Loucy (cell line): ENCODE measurements at regions not wholly inside any gene's neighbourhood (a gene's known extent, or its start where the extent isn't known, plus 50 kb on each side); places are given as distances from the start of the nearest gene placed in this dataset.

ENCODE experiments used
- H2AFZ ChIP-seq: fragments of 200-600 bp; sonication (generic); 2 replicates; pipeline ENCODE4 v1.6.0; 2016; ENCODE audit warnings: antibody characterized with exemption, mild to moderate bottlenecking, low read length, moderate library complexity
- H3F3A ChIP-seq: fragments of 200-600 bp; 2 replicates; pipeline ENCODE4 v1.6.0; 2016; ENCODE audit warnings: antibody characterized with exemption, low read depth, mild to moderate bottlenecking
- H3K27me3 ChIP-seq: fragments of 200-600 bp; sonication (generic); 2 replicates; pipeline ENCODE4 v1.6.1; 2014; ENCODE audit warnings: low read length, mild to moderate bottlenecking; ENCODE audit not compliant: insufficient read depth, poor library complexity, severe bottlenecking
- H3K36me3 ChIP-seq: fragments of 200-600 bp; sonication (generic); 2 replicates; pipeline ENCODE4 v1.6.1; 2016; ENCODE audit warnings: low read length; ENCODE audit not compliant: insufficient read depth
- H3K4me1 ChIP-seq: fragments of 200-600 bp; sonication (generic); 2 replicates; pipeline ENCODE4 v1.5.1; 2014; ENCODE audit warnings: low read length, mild to moderate bottlenecking; ENCODE audit not compliant: insufficient read depth, poor library complexity, severe bottlenecking
- H3K4me2 ChIP-seq: fragments of 200-600 bp; sonication (generic); 2 replicates; pipeline ENCODE4 v1.6.0; 2014; ENCODE audit warnings: antibody characterized with exemption, low read length, low read depth, mild to moderate bottlenecking; ENCODE audit not compliant: poor library complexity, severe bottlenecking
- H3K4me3 ChIP-seq: fragments of 200-600 bp; sonication (generic); 2 replicates; pipeline ENCODE4 v1.5.1; 2014; ENCODE audit warnings: low read length, mild to moderate bottlenecking, mixed read lengths; ENCODE audit not compliant: poor library complexity, severe bottlenecking
- H3K79me2 ChIP-seq: fragments of 200-600 bp; sonication (generic); 2 replicates; pipeline ENCODE4 v1.6.1; 2014; ENCODE audit warnings: low read length; ENCODE audit not compliant: insufficient read depth
- H3K9ac ChIP-seq: fragments of 200-600 bp; sonication (generic); 2 replicates; pipeline ENCODE4 v1.6.0; 2014; ENCODE audit warnings: mild to moderate bottlenecking, low read depth, low read length, moderate library complexity; ENCODE audit not compliant: poor library complexity, severe bottlenecking
- H3K9me2 ChIP-seq: fragments of 200-600 bp; sonication (generic); replicated peaks from 2 replicates; pipeline ENCODE4 v1.6.1; 2016; ENCODE audit warnings: low read depth, low read length, mixed read lengths
- H3K9me3 ChIP-seq: fragments of 200-600 bp; sonication (generic); 2 replicates; pipeline ENCODE4 v1.6.1; 2014; ENCODE audit warnings: mild to moderate bottlenecking, antibody characterized with exemption, low read length, low read depth; ENCODE audit not compliant: insufficient read depth
- H4K20me1 ChIP-seq: fragments of 200-600 bp; sonication (generic); 2 replicates; pipeline ENCODE4 v1.6.0; 2014; ENCODE audit warnings: antibody characterized with exemption, low read length, mild to moderate bottlenecking; ENCODE audit not compliant: insufficient read depth, poor library complexity, severe bottlenecking
- CTCF ChIP-seq: fragments of 200-600 bp; sonication (generic); conservative IDR thresholded peaks from 2 replicates; pipeline ENCODE4 v1.5.1; 2014; ENCODE audit warnings: mild to moderate bottlenecking, antibody characterized with exemption, low read length
- EZH2phosphoT487 ChIP-seq: fragments of 200-600 bp; IDR thresholded peaks from 2 replicates; pipeline ENCODE4 v1.6.1; 2018; ENCODE audit warnings: antibody characterized with exemption, mild to moderate bottlenecking, moderate library complexity, borderline replicate concordance

GRCh38 chr12:114172135-114172534 is 206.0 kb upstream of the RBM19 start:
- TF ChIP-seq CTCF (no peak), EZH2phosphoT487 (no peak)
- Histone ChIP-seq H3K4me3 (no peak overlapping the region), H3K9me3 (peaks cover 6% of the 10 kb centered on the region; the same call in 1 of the 2 replicates), H3K36me3 (no peaks in the 10 kb centered on the region), H3K9ac (no peak overlapping the region), H3K9me2 (no peaks in the 10 kb centered on the region), H3K4me1 (no peaks in the 10 kb centered on the region), H2AFZ (no peak overlapping the region), H3K4me2 (no peak overlapping the region), H3K79me2 (no peaks in the 10 kb centered on the region), H3K27me3 (no peaks in the 10 kb centered on the region), H3F3A (no peaks in the 10 kb centered on the region), H4K20me1 (no peaks in the 10 kb centered on the region)

DNA sequence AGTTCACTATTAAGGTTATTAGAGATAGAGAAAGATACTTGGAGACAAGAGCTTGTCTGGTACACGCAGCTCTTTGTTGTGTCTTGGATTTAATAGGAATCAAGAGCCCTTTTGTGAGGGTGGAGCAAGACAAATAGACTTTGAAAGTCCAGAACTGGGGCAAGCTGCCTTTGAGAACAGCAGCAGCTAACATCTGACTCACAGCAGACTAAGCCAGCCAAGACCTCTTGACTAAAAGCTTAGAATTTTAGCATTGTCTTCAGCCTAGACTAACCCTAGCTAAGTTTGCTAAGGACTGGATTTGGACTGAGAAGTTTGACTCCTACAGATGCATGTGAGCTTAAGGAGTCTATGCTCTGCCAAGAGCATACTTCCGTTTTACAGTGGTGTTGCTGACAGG is 201.9 kb upstream of the RBM19 start:
- TF ChIP-seq CTCF (no peak), EZH2phosphoT487 (no peak)
- no peaks in the 10 kb centered on the region for H3K36me3 ChIP-seq
- H3K4me2 ChIP-seq, result no peak overlapping the region
- H3K4me1 ChIP-seq, result no peaks in the 10 kb centered on the region
- H3K79me2 ChIP-seq, result no peaks in the 10 kb centered on the region
- no peaks in the 10 kb centered on the region for H3F3A ChIP-seq
- no peak overlapping the region for H3K4me3 ChIP-seq
- no peaks in the 10 kb centered on the region for H3K9me2 ChIP-seq
- H3K27me3 ChIP-seq, result no peaks in the 10 kb centered on the region
- 0 out of 2 replicates have a peak, but pooled peaks cover 3% of the 10 kb centered on the region for H3K9me3 ChIP-seq
- H3K9ac ChIP-seq, result no peak overlapping the region
- no peak overlapping the region for H2AFZ ChIP-seq
- H4K20me1 ChIP-seq, result no peaks in the 10 kb centered on the region

GRCh38 chr12:114167431-114167830 is 201.3 kb upstream of the RBM19 start:
- no peak overlapping the region for H3K4me2 ChIP-seq
- H3K9me3 ChIP-seq, result peaks cover 3% of the 10 kb centered on the region; the same call in 1 of the 2 replicates
- no peaks in the 10 kb centered on the region for H3K36me3 ChIP-seq
- H3F3A ChIP-seq, result no peaks in the 10 kb centered on the region
- no peaks in the 10 kb centered on the region for H3K27me3 ChIP-seq
- H3K4me1 ChIP-seq, result no peaks in the 10 kb centered on the region
- no peak overlapping the region for H2AFZ ChIP-seq
- TF ChIP-seq CTCF (no peak), EZH2phosphoT487 (no peak)
- no peaks in the 10 kb centered on the region for H3K79me2 ChIP-seq
- no peaks in the 10 kb centered on the region for H3K9me2 ChIP-seq
- no peak overlapping the region for H3K4me3 ChIP-seq
- no peak overlapping the region for H3K9ac ChIP-seq
- H4K20me1 ChIP-seq, result no peaks in the 10 kb centered on the region
